ENCODE measurements at regions not wholly inside any gene's neighbourhood (a gene's known extent, or its start where the extent isn't known, plus 50 kb on each side); places are given as distances from the start of the nearest gene placed in this dataset.

- Histone ChIP-seq H3K36me3 (ENCODE audit: low read depth) (no peaks in the 10 kb centered on the region), H3K4me1 (ENCODE audit: low read depth) (peaks cover 10% of the 10 kb centered on the region), H3K4me3 (no peak overlapping the region), H3K9me3 (peaks cover 3% of the 10 kb centered on the region)
- DNase-seq (peak; percentile 89 to 93 (median 91)), ATAC-seq (peak; percentile 77)
- TF ChIP-seq CTCF (IDR thresholded peaks at IDR 0.05): no peak
- intact Hi-C loops (cut with DNase I, micrococcal nuclease): no loop called here
These were observed 105.2 kb upstream of the ATF7IP start for GRCh38 chr12:14260011-14260993.

- peaks cover 3% of the 10 kb centered on the region for H3K9me3 ChIP-seq
- no peaks in the 10 kb centered on the region for H3K36me3 ChIP-seq (ENCODE audit: low read depth)
- no peak overlapping the region for H3K4me3 ChIP-seq
- peaks cover 10% of the 10 kb centered on the region for H3K4me1 ChIP-seq (ENCODE audit: low read depth)
- DNase-seq (peak in 1 of 3 donors; percentile 35), ATAC-seq (no peak)
- intact Hi-C loops (cut with DNase I, micrococcal nuclease): no loop called here
- no peak for TF ChIP-seq CTCF (IDR thresholded peaks at IDR 0.05)
These were observed 104.4 kb upstream of the ATF7IP start for GRCh38 chr12:14261096-14261495.

- intact Hi-C loops (cut with DNase I, micrococcal nuclease): no loop called here
- ATAC-seq (no peak), DNase-seq (no peak)
- no peak for TF ChIP-seq CTCF (IDR thresholded peaks at IDR 0.05)
- H3K4me3 ChIP-seq: no peak overlapping the region
- H3K9me3 ChIP-seq: peaks cover 3% of the 10 kb centered on the region
- peaks cover 10% of the 10 kb centered on the region for H3K4me1 ChIP-seq (ENCODE audit: low read depth)
- no peaks in the 10 kb centered on the region for H3K36me3 ChIP-seq (ENCODE audit: low read depth)
These were observed 103.6 kb upstream of the ATF7IP start for GRCh38 chr12:14261861-14262260.

- Histone ChIP-seq H3K9me3 (peaks cover 3% of the 10 kb centered on the region), H3K4me1 (ENCODE audit: low read depth) (peaks cover 5% of the 10 kb centered on the region), H3K36me3 (ENCODE audit: low read depth) (no peaks in the 10 kb centered on the region), H3K4me3 (no peak overlapping the region)
- intact Hi-C loops (cut with DNase I, micrococcal nuclease): no loop called here
- ATAC-seq (no peak), DNase-seq (no peak)
- TF ChIP-seq CTCF (IDR thresholded peaks at IDR 0.05): no peak
These were observed 102.5 kb upstream of the ATF7IP start for GRCh38 chr12:14262771-14263511.

- no peak for TF ChIP-seq CTCF (IDR thresholded peaks at IDR 0.05)
- no peaks in the 10 kb centered on the region for H3K36me3 ChIP-seq (ENCODE audit: low read depth)
- ATAC-seq (no peak), DNase-seq (no peak)
- H3K4me1 ChIP-seq (ENCODE audit: low read depth): no peaks in the 10 kb centered on the region
- peaks cover 3% of the 10 kb centered on the region for H3K9me3 ChIP-seq
- H3K4me3 ChIP-seq: no peak overlapping the region
- intact Hi-C loops (cut with DNase I, micrococcal nuclease): no loop called here
These were observed 101.7 kb upstream of the ATF7IP start for GRCh38 chr12:14263742-14264141.
